ENCODE measurements at regions not wholly inside any gene's neighbourhood (a gene's known extent, or its start where the extent isn't known, plus 50 kb on each side); places are given as distances from the start of the nearest gene placed in this dataset.

GRCh38 chr3:66819993-66820501 lies 178.1 kb upstream of the KBTBD8 start:
- H3K4me2 ChIP-seq (ENCODE audit: low read length) = no peak overlapping the region
- no peak overlapping the region for H3K4me3 ChIP-seq (ENCODE audit: low read length)
- H3K4me1 ChIP-seq (ENCODE audit: control insufficient read depth, insufficient read depth, low read length) = no peaks in the 10 kb centered on the region

GRCh38 chr3:66822186-66823008 lies 175.7 kb upstream of the KBTBD8 start:
- no peak overlapping the region for H3K9ac ChIP-seq (ENCODE audit: low read depth, low read length)
- no peaks in the 10 kb centered on the region for H3K36me3 ChIP-seq (ENCODE audit: insufficient read depth, low read length)
- peaks cover 27% of the 10 kb centered on the region for H3K27me3 ChIP-seq (ENCODE audit: control insufficient read depth, insufficient read depth, low read length)
- no peak overlapping the region for H3K4me2 ChIP-seq (ENCODE audit: low read length)
- no peaks in the 10 kb centered on the region for H3K9me3 ChIP-seq (replicated peaks; ENCODE audit: low read length)
- no peaks in the 10 kb centered on the region for H3K4me1 ChIP-seq (ENCODE audit: control insufficient read depth, insufficient read depth, low read length)
- H3K4me3 ChIP-seq (ENCODE audit: low read length) = no peak overlapping the region

More at GRCh38 chr3:66819993-66820501, 178.1 kb upstream of the KBTBD8 start:
- H3K27me3 ChIP-seq (ENCODE audit: control insufficient read depth, insufficient read depth, low read length) = peaks cover 28% of the 10 kb centered on the region
- H3K36me3 ChIP-seq (ENCODE audit: insufficient read depth, low read length) = no peaks in the 10 kb centered on the region
- H3K9ac ChIP-seq (ENCODE audit: low read depth, low read length) = no peak overlapping the region
- H3K9me3 ChIP-seq (replicated peaks; ENCODE audit: low read length) = no peaks in the 10 kb centered on the region

- H3K4me3 ChIP-seq (ENCODE audit: low read length) = no peak overlapping the region
- no peaks in the 10 kb centered on the region for H3K4me1 ChIP-seq (ENCODE audit: control insufficient read depth, insufficient read depth, low read length)
- H3K4me2 ChIP-seq (ENCODE audit: low read length) = no peak overlapping the region
- no peaks in the 10 kb centered on the region for H3K36me3 ChIP-seq (ENCODE audit: insufficient read depth, low read length)
- H3K27me3 ChIP-seq (ENCODE audit: control insufficient read depth, insufficient read depth, low read length) = peaks cover 28% of the 10 kb centered on the region
- no peaks in the 10 kb centered on the region for H3K9me3 ChIP-seq (replicated peaks; ENCODE audit: low read length)
- no peak overlapping the region for H3K9ac ChIP-seq (ENCODE audit: low read depth, low read length)
Observed at GRCh38 chr3:66823009-66823397, 175.1 kb upstream of the KBTBD8 start.

- no peak overlapping the region for H3K4me3 ChIP-seq (ENCODE audit: low read length)
- H3K4me1 ChIP-seq (ENCODE audit: control insufficient read depth, insufficient read depth, low read length) = no peaks in the 10 kb centered on the region
- no peak overlapping the region for H3K4me2 ChIP-seq (ENCODE audit: low read length)
- H3K27me3 ChIP-seq (ENCODE audit: control insufficient read depth, insufficient read depth, low read length) = peaks cover 27% of the 10 kb centered on the region
- no peaks in the 10 kb centered on the region for H3K9me3 ChIP-seq (replicated peaks; ENCODE audit: low read length)
- no peaks in the 10 kb centered on the region for H3K36me3 ChIP-seq (ENCODE audit: insufficient read depth, low read length)
- no peak overlapping the region for H3K9ac ChIP-seq (ENCODE audit: low read depth, low read length)
Observed at GRCh38 chr3:66823532-66823931, 174.6 kb upstream of the KBTBD8 start.

GRCh38 chr3:66825375-66825774 lies 172.7 kb upstream of the KBTBD8 start:
- Histone ChIP-seq H3K9ac (ENCODE audit: low read depth, low read length) (no peak overlapping the region), H3K4me2 (ENCODE audit: low read length) (no peak overlapping the region), H3K9me3 (replicated peaks; ENCODE audit: low read length) (no peaks in the 10 kb centered on the region), H3K27me3 (ENCODE audit: control insufficient read depth, insufficient read depth, low read length) (peaks cover 20% of the 10 kb centered on the region), H3K36me3 (ENCODE audit: insufficient read depth, low read length) (no peaks in the 10 kb centered on the region), H3K4me1 (ENCODE audit: control insufficient read depth, insufficient read depth, low read length) (no peaks in the 10 kb centered on the region), H3K4me3 (ENCODE audit: low read length) (no peak overlapping the region)

- Histone ChIP-seq H3K9ac (ENCODE audit: low read depth, low read length) (no peak overlapping the region), H3K36me3 (ENCODE audit: insufficient read depth, low read length) (no peaks in the 10 kb centered on the region), H3K4me2 (ENCODE audit: low read length) (no peak overlapping the region), H3K4me1 (ENCODE audit: control insufficient read depth, insufficient read depth, low read length) (no peaks in the 10 kb centered on the region), H3K9me3 (replicated peaks; ENCODE audit: low read length) (no peaks in the 10 kb centered on the region), H3K27me3 (ENCODE audit: control insufficient read depth, insufficient read depth, low read length) (peaks cover 24% of the 10 kb centered on the region), H3K4me3 (ENCODE audit: low read length) (no peak overlapping the region)
Observed at GRCh38 chr3:66827726-66828125, 170.4 kb upstream of the KBTBD8 start.

- Histone ChIP-seq H3K27me3 (ENCODE audit: control insufficient read depth, insufficient read depth, low read length) (peaks cover 26% of the 10 kb centered on the region), H3K9ac (ENCODE audit: low read depth, low read length) (no peak overlapping the region), H3K9me3 (replicated peaks; ENCODE audit: low read length) (no peaks in the 10 kb centered on the region), H3K4me2 (ENCODE audit: low read length) (no peak overlapping the region), H3K4me1 (ENCODE audit: control insufficient read depth, insufficient read depth, low read length) (no peaks in the 10 kb centered on the region), H3K4me3 (ENCODE audit: low read length) (no peak overlapping the region), H3K36me3 (ENCODE audit: insufficient read depth, low read length) (no peaks in the 10 kb centered on the region)
Observed at GRCh38 chr3:66828303-66828702, 169.8 kb upstream of the KBTBD8 start.

GRCh38 chr3:66830301-66830700 lies 167.8 kb upstream of the KBTBD8 start:
- H3K9me3 ChIP-seq (replicated peaks; ENCODE audit: low read length) = no peaks in the 10 kb centered on the region
- no peaks in the 10 kb centered on the region for H3K4me1 ChIP-seq (ENCODE audit: control insufficient read depth, insufficient read depth, low read length)
- peaks cover 30% of the 10 kb centered on the region for H3K27me3 ChIP-seq (ENCODE audit: control insufficient read depth, insufficient read depth, low read length)
- H3K4me3 ChIP-seq (ENCODE audit: low read length) = no peak overlapping the region
- no peak overlapping the region for H3K4me2 ChIP-seq (ENCODE audit: low read length)
- H3K9ac ChIP-seq (ENCODE audit: low read depth, low read length) = no peak overlapping the region
- no peaks in the 10 kb centered on the region for H3K36me3 ChIP-seq (ENCODE audit: insufficient read depth, low read length)

- peaks cover 28% of the 10 kb centered on the region for H3K27me3 ChIP-seq (ENCODE audit: control insufficient read depth, insufficient read depth, low read length)
- H3K9me3 ChIP-seq (replicated peaks; ENCODE audit: low read length) = no peaks in the 10 kb centered on the region
Observed at GRCh38 chr3:66831931-66832330, 166.2 kb upstream of the KBTBD8 start.

GRCh38 chr3:66836363-66837152 lies 161.5 kb upstream of the KBTBD8 start:
- Histone ChIP-seq H3K9ac (ENCODE audit: low read depth, low read length) (no peak overlapping the region), H3K4me1 (ENCODE audit: control insufficient read depth, insufficient read depth, low read length) (no peaks in the 10 kb centered on the region), H3K4me3 (ENCODE audit: low read length) (no peak overlapping the region), H3K4me2 (ENCODE audit: low read length) (no peak overlapping the region), H3K9me3 (replicated peaks; ENCODE audit: low read length) (no peaks in the 10 kb centered on the region), H3K27me3 (ENCODE audit: control insufficient read depth, insufficient read depth, low read length) (peaks cover 10% of the 10 kb centered on the region), H3K36me3 (ENCODE audit: insufficient read depth, low read length) (no peaks in the 10 kb centered on the region)

More at GRCh38 chr3:66831931-66832330, 166.2 kb upstream of the KBTBD8 start:
- no peak overlapping the region for H3K9ac ChIP-seq (ENCODE audit: low read depth, low read length)
- H3K4me3 ChIP-seq (ENCODE audit: low read length) = no peak overlapping the region
- no peak overlapping the region for H3K4me2 ChIP-seq (ENCODE audit: low read length)
- no peaks in the 10 kb centered on the region for H3K4me1 ChIP-seq (ENCODE audit: control insufficient read depth, insufficient read depth, low read length)
- no peaks in the 10 kb centered on the region for H3K36me3 ChIP-seq (ENCODE audit: insufficient read depth, low read length)

GRCh38 chr3:66838704-66839103 lies 159.4 kb upstream of the KBTBD8 start:
- H3K9me3 ChIP-seq (replicated peaks; ENCODE audit: low read length) = no peaks in the 10 kb centered on the region
- H3K9ac ChIP-seq (ENCODE audit: low read depth, low read length) = no peak overlapping the region
- H3K4me2 ChIP-seq (ENCODE audit: low read length) = no peak overlapping the region
- H3K27me3 ChIP-seq (ENCODE audit: control insufficient read depth, insufficient read depth, low read length) = peaks cover 3% of the 10 kb centered on the region
- no peak overlapping the region for H3K4me3 ChIP-seq (ENCODE audit: low read length)
- no peaks in the 10 kb centered on the region for H3K4me1 ChIP-seq (ENCODE audit: control insufficient read depth, insufficient read depth, low read length)
- no peaks in the 10 kb centered on the region for H3K36me3 ChIP-seq (ENCODE audit: insufficient read depth, low read length)
